22Rv1 (cell line): ENCODE measurements at regions not wholly inside any gene's neighbourhood (a gene's known extent, or its start where the extent isn't known, plus 50 kb on each side); places are given as distances from the start of the nearest gene placed in this dataset.

Experiments
- ZFX ChIP-seq: fragments of 450-650 bp; IDR thresholded peaks from 2 replicates; pipeline ENCODE4 v1.6.1; 2017; ENCODE audit warnings: antibody characterized with exemption, borderline replicate concordance
- TF ChIP-seq, protein P1 (sequence below): fragments of 450-650 bp; IDR thresholded peaks from 2 replicates; pipeline ENCODE4 v1.5.1; 2017; ENCODE audit warnings: mild to moderate bottlenecking

GRCh38 chr12:30870491-30871265 lies 55.9 kb upstream of the TSPAN11 start:
- TF ChIP-seq, protein P1, sequence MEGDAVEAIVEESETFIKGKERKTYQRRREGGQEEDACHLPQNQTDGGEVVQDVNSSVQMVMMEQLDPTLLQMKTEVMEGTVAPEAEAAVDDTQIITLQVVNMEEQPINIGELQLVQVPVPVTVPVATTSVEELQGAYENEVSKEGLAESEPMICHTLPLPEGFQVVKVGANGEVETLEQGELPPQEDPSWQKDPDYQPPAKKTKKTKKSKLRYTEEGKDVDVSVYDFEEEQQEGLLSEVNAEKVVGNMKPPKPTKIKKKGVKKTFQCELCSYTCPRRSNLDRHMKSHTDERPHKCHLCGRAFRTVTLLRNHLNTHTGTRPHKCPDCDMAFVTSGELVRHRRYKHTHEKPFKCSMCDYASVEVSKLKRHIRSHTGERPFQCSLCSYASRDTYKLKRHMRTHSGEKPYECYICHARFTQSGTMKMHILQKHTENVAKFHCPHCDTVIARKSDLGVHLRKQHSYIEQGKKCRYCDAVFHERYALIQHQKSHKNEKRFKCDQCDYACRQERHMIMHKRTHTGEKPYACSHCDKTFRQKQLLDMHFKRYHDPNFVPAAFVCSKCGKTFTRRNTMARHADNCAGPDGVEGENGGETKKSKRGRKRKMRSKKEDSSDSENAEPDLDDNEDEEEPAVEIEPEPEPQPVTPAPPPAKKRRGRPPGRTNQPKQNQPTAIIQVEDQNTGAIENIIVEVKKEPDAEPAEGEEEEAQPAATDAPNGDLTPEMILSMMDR = no peak
- no peak for TF ChIP-seq ZFX
